ENCODE measurements at regions not wholly inside any gene's neighbourhood (a gene's known extent, or its start where the extent isn't known, plus 50 kb on each side); places are given as distances from the start of the nearest gene placed in this dataset.

DNA sequence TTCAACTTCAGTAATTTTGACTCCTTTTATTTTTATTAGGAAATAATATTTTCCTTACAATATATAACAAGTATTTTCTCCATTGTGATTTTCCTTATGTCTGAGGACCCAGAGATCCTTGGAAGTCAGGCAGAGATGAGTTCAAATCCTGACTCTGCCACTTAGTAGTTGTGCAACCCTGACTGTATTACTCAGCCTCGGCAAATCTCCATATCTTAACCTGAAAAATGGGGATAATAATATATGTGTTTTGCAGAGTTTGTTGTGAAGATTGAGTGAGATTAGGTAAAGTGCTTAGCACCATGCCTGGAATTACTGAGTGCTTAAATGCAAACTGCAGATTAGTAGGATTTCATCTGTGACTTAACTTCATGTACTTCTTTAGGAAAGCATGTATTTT is 120.5 kb upstream of the KLF14 start:
- TF ChIP-seq, protein P1, sequence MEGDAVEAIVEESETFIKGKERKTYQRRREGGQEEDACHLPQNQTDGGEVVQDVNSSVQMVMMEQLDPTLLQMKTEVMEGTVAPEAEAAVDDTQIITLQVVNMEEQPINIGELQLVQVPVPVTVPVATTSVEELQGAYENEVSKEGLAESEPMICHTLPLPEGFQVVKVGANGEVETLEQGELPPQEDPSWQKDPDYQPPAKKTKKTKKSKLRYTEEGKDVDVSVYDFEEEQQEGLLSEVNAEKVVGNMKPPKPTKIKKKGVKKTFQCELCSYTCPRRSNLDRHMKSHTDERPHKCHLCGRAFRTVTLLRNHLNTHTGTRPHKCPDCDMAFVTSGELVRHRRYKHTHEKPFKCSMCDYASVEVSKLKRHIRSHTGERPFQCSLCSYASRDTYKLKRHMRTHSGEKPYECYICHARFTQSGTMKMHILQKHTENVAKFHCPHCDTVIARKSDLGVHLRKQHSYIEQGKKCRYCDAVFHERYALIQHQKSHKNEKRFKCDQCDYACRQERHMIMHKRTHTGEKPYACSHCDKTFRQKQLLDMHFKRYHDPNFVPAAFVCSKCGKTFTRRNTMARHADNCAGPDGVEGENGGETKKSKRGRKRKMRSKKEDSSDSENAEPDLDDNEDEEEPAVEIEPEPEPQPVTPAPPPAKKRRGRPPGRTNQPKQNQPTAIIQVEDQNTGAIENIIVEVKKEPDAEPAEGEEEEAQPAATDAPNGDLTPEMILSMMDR (conservative IDR thresholded peaks at IDR 0.05 in 1 of 2, IDR thresholded peaks at IDR 0.05 in 1 of 2; ENCODE audit: extremely low read depth in 1 of 2, insufficient read depth in 1 of 2, low read depth in 1 of 2, low read length in 2 of 2), result no peak
- TF ChIP-seq EZH2 (IDR thresholded peaks at IDR 0.05; ENCODE audit: borderline replicate concordance, low read length), result no peak

Data from mammary epithelial cell (primary cell).